LHCN-M2 (cell line): ENCODE measurements at regions not wholly inside any gene's neighbourhood (a gene's known extent, or its start where the extent isn't known, plus 50 kb on each side); places are given as distances from the start of the nearest gene placed in this dataset.
A peak's percentile ranks its signal among the peaks of the same experiment; 100 is the strongest.

Source experiments
- DNase-seq: peaks from one replicate; pipeline ENCODE4 v3.0.0-alpha.2; 2012; ENCODE audit warnings: low read depth

- no peak for DNase-seq
These were observed 623.2 kb upstream of the FAM174A start for GRCh38 chr5:99911971-99912370.

- no peak for DNase-seq
These were observed 628.4 kb upstream of the FAM174A start for GRCh38 chr5:99906776-99907175.

GRCh38 chr5:99901972-99902371, 633.2 kb upstream of the FAM174A start:
- no peak for DNase-seq

- DNase-seq, result peak; percentile 5
These were observed 634.8 kb upstream of the FAM174A start for GRCh38 chr5:99900302-99900852.

- DNase-seq, result no peak
These were observed 655.2 kb upstream of the FAM174A start for GRCh38 chr5:99879791-99880511.

GRCh38 chr5:99878830-99879229, 656.3 kb upstream of the FAM174A start:
- no peak for DNase-seq

- DNase-seq, result no peak
These were observed 668.4 kb upstream of the FAM174A start for GRCh38 chr5:99866740-99867139.

GRCh38 chr5:99865159-99865558, 670.0 kb upstream of the FAM174A start:
- DNase-seq, result no peak

GRCh38 chr5:99835791-99836190, 699.4 kb upstream of the FAM174A start:
- no peak for DNase-seq

GRCh38 chr5:99827136-99827535, 708.0 kb upstream of the FAM174A start:
- no peak for DNase-seq

GRCh38 chr5:99817796-99818195, 717.4 kb upstream of the FAM174A start:
- DNase-seq, result no peak

GRCh38 chr5:99814321-99815063, 720.7 kb upstream of the FAM174A start:
- DNase-seq, result peak; percentile 0

- no peak for DNase-seq
These were observed 726.4 kb upstream of the FAM174A start for GRCh38 chr5:99808657-99809230.

GRCh38 chr5:99807346-99807745, 727.8 kb upstream of the FAM174A start:
- DNase-seq, result no peak

GRCh38 chr5:99795031-99795430, 740.1 kb upstream of the FAM174A start:
- no peak for DNase-seq

GRCh38 chr5:99788482-99788881, 746.7 kb upstream of the FAM174A start:
- no peak for DNase-seq

- no peak for DNase-seq
These were observed 760.0 kb upstream of the FAM174A start for GRCh38 chr5:99775189-99775588.

GRCh38 chr5:99773290-99773689, 761.9 kb upstream of the FAM174A start:
- DNase-seq, result no peak

GRCh38 chr5:99771296-99771695, 763.9 kb upstream of the FAM174A start:
- DNase-seq, result no peak

- peak; percentile 2 for DNase-seq
These were observed 770.2 kb upstream of the FAM174A start for GRCh38 chr5:99765011-99765410.

GRCh38 chr5:99763021-99763774, 772.0 kb upstream of the FAM174A start:
- DNase-seq, result no peak

GRCh38 chr5:99747342-99747741, 787.8 kb upstream of the FAM174A start:
- DNase-seq, result no peak
